EL (cell line): ENCODE measurements at regions not wholly inside any gene's neighbourhood (a gene's known extent, or its start where the extent isn't known, plus 50 kb on each side); places are given as distances from the start of the nearest gene placed in this dataset.
A peak's percentile ranks its signal among the peaks of the same experiment; 100 is the strongest.

Experiments used
- DNase-seq: peaks from one replicate; pipeline ENCODE4 v3.0.0-alpha.2; 2016

- no peak for DNase-seq
These were observed 109.7 kb upstream of the GOLIM4 start for GRCh38 chr3:168205451-168205850.

DNA sequence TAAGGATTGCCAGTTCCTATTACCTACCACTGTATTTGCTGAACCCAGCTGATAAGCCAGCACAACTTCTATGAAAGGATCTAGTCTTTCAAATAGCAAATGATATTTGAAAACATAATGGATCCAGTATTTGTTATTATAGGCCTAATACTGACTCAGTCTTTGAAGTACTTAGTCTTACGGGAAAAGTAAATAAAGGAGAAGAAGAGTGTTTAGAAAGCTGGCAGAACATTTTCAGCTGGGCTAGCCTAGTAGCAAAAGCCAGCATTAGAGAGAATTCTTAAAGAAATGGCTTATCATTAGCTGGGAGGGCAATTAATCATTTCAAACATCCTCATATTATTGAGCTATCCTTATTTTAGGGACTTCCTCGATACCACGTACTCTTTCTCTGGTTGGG lies 101.4 kb upstream of the GOLIM4 start:
- DNase-seq = no peak

DNA sequence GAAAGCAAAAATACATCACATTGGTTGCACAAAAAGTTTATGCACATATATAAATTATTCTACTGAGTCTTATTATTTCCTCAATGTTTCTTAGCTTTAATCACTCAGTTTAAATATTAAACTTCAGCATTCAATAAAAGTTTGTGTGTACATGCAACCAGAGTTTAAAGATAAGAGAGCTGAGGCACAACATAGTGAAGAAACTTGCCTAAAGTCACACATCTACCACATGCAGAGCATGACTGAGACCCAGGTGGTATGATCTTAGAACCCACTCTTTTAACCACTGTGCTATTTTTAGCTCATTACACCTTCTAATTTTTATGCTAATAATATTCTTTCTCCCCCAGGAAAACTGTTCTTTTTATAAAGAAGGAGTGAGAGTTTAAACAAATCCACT lies 96.1 kb upstream of the GOLIM4 start:
- no peak for DNase-seq

GRCh38 chr3:168187233-168187632 lies 91.5 kb upstream of the GOLIM4 start:
- no peak for DNase-seq

GRCh38 chr3:168186293-168186983 lies 90.7 kb upstream of the GOLIM4 start:
- DNase-seq = no peak

GRCh38 chr3:168183774-168184173 lies 88.0 kb upstream of the GOLIM4 start:
- no peak for DNase-seq

- DNase-seq = no peak
These were observed 73.0 kb upstream of the GOLIM4 start for GRCh38 chr3:168168743-168169142.

- DNase-seq = peak; percentile 68
These were observed 69.9 kb upstream of the GOLIM4 start for GRCh38 chr3:168165390-168166269.

DNA sequence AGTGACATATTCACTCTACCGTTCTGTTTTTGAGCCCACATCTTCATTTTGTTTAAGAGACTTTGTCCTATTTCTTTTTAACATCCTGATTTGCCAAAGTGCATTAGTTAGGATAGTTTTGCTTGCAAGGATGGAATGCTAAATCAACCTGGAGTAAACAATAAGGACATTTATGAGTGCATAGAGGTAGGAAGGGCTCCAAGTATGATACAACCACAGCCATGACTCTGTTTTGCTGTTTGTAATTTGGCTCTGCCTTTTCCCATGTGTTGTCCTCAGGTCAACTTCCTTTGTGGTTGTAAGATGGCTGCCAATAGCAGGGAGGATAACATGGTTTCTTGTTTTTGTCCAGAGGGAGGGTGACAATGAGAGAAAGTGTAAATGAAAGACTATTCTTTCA lies 66.4 kb upstream of the GOLIM4 start:
- no peak for DNase-seq

DNA sequence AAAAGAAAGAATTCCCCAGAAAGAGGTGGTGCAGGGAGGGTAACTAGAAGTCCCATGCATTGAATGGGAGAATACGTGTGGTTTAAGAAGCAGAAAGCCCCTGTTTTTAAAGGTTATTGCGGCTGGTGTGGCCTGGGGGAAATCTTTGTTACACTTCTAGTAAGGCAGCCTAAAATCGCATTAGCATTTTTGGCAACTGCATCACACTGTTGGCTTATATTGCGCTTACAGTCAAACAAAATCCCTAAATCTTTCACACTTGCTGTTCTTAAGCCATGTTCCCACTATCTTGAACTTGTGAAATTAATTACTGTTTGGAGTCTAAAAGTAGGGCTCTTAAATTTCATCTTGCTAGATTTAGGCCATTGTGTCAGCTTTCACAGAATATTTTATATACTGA lies 66.0 kb upstream of the GOLIM4 start:
- DNase-seq = no peak

GRCh38 chr3:168157903-168158302 lies 62.2 kb upstream of the GOLIM4 start:
- no peak for DNase-seq

DNA sequence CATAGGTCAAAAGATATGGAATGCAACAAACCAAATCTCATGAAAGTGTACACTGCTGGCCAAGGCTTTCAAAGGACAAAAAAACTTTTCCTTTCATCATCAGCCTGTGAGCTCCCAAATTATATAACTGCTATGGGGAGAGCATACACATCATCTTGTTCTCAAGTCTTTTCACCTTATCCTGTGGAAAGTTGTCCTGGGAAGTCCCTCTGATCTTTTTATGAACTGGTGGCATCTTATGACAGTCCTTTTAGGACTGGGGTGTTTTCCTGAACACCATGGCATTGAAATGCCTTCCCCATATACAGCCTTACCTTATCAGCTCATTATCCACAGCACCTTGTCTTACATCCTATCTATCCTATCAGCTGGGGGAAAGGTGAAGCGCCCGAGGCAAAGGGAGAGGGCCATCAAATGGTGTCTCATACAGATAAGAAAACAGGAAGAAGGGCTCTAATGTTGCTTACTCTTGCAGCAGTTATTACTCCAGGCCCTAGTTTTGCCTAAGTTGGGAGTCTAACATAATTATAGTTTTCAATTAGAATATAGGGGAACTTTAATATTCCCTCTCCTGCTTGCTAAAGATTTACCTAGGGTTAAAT lies 61.5 kb upstream of the GOLIM4 start:
- DNase-seq = no peak

- no peak for DNase-seq
These were observed 60.8 kb upstream of the GOLIM4 start for GRCh38 chr3:168156479-168156878.

DNA sequence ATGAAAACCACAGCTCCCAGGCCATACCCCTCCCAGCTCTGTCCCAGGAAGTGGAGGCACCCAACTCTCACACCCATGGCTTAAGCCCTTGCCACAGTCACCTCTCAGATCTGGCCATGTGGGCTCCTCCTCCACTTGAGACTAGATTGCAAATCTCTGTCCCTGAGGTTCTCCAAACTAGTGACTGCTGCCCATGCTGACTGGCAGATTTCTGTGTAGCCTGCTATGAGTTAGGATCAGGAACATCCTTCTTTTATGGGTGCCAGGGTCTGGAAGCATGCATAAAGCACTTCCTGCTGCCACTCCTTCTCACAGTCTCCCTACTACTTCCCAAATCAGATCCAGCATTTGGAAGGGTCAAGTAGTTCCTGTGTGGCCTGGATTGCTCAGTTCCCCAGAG lies 59.6 kb upstream of the GOLIM4 start:
- no peak for DNase-seq

DNA sequence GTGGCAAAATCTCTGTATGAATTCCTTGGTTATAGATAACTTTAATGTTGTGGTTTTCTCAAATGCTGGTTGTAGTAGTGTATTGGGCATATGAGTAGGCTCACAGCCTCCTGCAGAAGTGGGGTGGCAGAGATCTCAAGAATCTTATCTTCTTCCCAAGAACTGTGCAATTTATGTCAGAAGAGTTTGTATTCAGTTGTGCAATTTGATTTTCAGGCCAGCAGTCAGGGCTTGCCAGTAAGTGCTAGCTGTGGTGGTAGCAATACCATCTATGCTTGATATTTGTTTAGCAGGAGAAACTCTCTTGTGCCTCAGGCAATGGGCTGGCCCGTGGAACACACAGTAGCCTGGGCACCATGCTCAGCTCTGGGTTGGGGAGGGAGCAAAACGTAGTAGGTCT lies 58.4 kb upstream of the GOLIM4 start:
- DNase-seq = no peak

- no peak for DNase-seq
These were observed 56.4 kb upstream of the GOLIM4 start for GRCh38 chr3:168152149-168152548.
